CD4-positive, alpha-beta T cell treated with Interleukin-21 for 1 hour (primary cell): ENCODE measurements at regions not wholly inside any gene's neighbourhood (a gene's known extent, or its start where the extent isn't known, plus 50 kb on each side); places are given as distances from the start of the nearest gene placed in this dataset.

Experiments
- DNase-seq: peaks from one replicate; pipeline ENCODE4 v3.0.0-alpha.2; 2020

DNA sequence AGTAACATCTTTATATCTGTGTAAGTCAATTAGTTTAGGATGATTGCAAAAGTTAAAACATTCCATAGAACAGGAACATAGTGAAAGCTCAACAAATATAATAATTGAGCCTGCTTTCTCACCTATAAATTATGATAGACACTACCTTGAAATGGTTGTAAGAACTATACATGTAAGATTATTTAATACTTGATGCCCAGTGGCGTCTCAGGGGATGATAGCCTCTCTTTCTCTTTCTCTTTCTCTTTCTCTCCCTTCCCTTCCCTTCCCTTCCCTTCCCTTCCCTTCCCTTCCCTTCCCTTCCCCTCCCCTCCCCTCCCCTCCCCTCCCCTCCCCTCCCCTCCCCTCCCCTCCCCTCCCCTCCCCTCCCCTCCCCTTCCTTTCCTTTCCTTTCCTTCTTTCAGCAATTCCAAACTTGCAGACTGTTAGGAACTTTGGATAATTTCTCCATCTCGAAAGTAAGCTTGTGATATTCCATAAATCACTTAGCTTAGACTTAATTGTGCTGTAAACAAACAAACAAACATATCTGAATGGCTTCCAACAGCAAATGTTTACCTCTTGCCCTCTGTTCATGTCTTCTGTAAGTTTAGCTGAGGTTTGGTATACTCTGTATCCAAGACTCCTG lies 1102.7 kb downstream of the TSN start:
- DNase-seq, result no peak

DNA sequence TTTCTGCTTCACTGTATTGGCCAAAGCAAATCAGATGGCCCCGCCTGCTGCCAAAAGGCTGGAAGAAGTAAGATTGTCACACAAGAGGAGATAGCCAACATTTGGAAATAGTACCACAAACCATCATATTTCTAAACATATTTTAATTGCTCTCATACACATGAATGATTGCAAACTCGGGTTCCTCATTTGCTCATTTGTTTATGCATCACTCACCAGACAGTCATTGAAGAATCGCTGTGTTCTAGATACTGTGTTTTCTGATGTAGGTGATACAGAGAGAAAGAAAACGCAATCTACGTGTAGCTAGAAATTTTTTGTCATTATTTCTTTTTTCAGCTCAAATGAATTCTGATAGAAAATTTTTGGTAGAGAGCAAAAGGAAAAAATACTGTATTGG lies 1103.4 kb downstream of the TSN start:
- DNase-seq, result no peak

DNA sequence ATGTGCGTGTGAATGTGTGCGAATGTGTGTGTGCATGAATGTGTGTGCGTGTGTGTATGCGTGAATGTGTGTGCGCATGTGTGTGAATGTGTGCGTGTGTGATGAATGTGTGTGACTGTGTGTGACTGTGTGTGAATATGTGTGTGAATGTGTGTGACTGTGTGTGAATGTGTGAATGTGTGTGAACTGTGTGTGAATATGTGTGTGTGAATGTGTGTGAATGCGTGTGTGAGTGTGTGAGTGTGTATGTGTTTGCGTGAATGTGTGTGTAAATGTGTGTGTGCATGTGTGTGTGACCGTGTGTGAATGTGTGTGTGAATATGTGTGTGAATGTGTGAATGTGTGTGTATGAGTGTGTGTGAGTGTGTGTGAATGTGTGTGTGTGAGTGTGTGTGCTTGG lies 1103.8 kb downstream of the TSN start:
- no peak for DNase-seq

DNA sequence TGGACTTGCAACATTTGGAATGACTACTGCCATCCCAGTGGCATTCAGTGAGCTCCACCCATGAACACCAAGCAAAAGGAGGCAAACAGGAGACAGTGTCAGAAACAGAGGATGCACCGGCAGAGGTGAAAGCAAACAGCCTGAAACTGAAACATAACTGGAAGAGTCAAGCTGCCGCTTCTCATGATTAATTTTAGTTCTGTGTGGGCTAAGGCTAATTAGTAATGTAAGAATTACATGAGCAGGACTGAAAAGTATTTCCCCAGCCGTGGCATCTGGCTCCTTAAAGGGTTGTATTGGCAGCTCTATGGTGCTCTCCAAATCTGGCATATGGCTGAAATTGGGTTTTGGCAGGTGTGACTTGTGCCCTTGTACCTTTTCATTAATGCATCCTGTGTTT lies 1108.1 kb downstream of the TSN start:
- DNase-seq, result no peak

DNA sequence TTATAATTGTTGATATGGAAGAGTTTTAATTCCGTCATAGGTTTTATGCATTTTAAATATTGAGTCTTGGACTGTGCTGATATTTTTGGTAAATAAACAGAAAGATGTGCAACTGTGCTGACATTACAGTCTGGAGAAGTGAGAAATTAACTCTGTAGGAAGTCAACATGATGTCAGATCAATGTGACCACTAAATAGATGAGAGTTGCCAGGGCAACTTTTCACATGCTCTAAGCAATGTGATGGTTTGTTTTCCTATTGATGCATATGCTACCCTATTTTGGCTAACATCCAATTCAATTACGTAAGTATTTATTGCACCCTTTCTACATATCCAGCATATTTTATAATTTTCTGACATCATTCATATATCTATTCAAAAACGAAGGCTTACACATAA lies 1109.3 kb downstream of the TSN start:
- no peak for DNase-seq

DNA sequence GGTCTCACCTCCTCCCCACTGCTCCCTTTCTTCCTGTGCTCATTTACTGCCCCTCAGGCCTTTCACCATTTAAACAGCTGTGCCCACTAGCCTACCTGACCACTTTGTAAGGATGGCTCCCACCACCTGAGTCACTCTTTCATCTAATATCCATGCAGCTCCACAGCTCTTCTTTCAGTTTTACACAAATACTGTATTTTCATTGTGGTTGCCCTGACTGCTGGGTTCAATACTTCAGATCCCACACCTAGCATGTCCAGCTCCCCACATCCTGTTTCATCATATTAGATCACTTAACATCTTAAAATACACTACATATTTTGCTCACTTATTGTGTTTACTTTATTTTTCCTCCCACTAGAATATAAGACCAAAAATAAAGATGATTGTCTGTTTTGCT lies 1110.6 kb downstream of the TSN start:
- no peak for DNase-seq

DNA sequence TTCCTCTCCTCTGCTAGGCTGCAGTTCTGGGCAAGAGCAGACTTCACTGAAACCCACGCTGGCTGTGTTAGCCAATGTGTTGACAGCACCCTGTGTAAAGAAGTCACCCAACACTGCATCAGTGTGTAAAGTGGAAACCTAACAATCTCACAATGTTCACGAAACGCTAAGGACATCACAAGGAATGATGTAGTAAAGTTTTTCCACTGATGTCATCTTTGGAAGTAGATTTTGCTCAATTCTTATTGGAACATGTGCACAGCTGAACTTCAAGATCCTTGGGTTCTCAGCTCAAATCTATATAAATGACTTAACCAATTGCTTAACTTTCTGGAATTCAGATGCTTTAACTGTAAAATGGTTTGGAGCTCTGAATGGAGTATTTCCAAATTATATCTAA lies 1112.5 kb downstream of the TSN start:
- DNase-seq, result no peak

DNA sequence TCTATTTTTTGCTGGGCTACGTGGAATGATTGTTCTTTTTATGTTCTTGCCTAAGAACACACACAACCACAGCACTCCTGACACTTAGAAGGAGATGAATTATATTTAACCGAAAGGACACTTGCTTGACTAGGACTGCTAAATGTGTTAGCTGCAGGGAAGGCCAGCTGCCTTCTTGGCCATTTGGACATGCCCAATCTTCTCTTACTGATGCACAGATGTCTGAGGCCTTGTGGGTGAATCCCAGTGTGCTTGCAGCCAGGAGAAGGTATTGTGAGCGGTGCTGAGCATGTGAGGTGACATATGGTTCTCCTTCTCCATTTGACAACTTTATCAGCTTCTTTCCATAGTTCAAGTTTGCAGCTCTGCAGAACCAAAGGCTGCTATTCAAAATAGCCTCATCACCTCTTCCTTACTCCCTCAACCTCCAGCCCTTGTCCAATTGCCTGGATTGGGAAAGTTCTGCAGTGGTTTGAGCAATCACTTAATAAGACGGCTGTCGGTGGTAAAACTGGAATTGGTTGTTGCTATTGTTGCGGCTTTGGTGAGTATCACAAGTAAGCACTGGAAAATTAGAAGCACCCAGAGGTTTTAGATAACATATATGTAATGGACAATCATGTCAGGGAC lies 1113.3 kb downstream of the TSN start:
- no peak for DNase-seq

DNA sequence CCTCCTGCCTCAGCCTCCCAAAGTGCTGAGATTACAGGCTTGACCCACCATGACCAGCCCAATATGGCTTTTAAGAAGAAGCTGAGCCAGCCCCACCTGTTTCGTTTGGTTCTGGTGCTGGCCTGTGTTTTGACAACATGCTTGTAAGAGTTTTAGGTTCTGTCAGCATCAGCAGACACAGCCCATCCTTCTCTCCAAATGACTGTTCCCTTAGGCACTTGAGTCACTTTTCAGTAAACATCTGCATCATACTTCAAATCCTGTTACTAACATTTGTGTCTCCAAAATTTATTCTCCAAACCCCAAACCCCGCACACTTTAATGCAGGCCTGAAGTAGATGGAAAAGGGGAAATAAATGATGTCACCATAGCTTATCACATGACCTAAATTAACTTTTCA lies 1118.5 kb downstream of the TSN start:
- DNase-seq, result no peak

DNA sequence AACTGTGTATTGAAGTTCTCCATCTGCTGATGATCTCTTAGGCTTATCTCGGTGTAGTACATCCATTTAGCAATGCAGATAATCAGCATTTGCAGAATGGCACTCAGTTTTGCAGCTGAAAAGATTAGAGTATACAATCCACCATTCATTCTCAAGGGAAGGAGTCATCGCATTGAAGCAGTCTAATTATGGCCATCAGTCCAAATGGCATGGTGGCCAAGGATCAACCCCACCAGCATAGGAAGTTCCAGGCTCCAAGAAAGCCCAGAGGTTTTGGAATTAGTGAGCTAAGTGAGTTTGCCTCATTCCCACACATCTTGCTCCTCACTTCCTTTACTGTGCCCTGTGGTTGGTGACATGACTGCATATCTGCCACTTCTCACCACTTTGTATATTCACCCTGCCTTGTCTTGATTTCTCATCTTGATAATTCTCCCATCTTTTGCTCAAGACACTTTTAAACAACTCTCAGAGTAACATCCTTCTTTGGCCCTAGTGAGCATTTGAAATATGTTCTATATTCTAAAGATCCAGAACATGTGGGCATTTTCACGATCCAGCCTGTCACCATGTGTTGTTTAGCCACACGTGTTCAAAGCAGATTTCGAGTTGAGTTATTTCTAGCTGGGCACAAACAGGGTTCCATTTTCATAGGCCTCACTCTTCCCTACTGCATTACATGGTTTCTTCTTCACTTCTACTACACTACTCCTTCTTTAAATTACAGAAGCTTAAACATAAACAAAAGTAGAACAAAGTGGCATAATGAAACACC lies 1119.8 kb downstream of the TSN start:
- no peak for DNase-seq

DNA sequence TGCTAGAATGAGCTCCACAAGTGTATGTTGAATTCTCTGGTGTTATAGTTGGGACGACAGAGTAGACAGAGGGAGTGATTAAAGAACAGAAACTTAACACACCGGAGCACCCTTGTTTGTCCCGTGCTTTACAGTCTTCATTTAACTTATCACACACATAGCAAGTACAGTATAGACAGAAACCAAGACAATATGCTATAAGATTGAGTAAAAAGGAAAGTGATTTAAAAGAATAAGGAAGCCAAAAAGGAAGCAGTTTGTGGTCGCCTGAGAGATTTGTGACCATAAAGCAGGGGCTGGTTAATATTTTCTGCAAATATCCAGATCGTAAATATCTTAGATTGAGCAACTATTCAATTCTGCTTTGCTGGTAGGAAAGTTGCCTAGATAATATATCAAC lies 1128.4 kb downstream of the TSN start:
- DNase-seq, result no peak

DNA sequence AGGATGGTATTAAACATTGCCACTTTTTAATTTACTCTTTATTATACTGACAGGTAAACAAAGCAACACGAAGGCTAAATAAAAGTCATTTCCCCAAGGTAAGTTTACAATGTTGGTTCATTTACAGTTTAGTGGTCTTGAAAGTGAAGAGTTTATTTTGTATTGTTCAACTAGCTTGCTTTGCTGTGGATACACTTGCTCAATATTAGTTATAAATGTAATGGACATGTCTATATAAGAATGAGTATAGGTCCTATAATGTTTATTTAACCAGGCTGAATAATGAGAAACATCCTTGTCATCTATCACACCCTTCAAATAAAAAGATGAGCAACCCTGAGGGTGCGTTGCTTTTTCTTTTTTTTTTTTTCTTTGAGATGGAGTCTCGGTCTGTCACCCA lies 1129.4 kb downstream of the TSN start:
- DNase-seq, result no peak

DNA sequence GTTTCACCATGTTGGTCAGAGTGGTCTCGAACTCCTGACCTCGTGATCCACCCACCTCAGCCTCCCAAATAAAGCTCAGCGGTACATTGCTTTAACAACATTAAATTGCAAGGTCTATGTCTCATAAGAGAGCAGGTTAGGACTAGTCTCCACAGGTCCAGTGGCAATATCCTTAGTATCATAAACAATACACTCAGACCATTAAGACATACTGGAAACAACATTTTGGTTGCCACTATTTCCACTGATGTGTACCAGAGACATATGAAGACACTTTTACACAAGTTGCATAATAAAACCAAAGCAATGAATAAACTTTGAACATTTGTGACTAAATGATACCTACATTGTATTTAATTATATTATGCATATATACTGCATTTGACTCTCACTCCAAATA lies 1130.0 kb downstream of the TSN start:
- no peak for DNase-seq

DNA sequence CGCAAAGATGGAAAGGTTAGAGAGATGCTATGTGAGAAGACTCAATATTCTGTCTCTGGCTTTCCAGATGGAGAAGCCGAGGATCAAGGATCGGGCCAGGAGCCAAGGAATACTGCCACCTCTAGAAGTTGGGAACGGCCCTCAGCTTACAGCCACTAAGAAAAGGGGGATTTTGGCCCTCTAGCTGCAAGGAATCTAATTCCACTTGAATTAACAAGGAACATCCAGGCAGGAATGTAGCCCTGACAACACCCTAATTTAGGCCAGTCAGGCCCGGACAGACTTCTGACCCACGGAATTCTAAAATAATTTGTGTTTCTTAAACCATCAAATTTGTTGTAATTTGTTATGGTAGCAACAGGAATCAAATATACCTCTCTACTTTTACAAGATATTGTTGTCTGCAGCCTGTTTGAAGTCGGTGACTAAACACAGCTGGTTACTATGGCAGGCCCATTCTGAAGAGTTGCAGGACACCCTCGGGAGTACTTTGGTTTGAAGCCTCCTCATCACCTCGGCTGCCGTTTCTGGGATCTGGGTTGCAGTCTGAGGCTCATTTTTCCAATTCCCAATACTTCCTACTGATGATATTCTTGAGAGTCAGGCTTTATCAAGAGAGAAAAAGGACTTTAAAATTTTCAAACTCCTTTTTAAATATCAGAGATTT lies 1131.2 kb downstream of the TSN start:
- no peak for DNase-seq

DNA sequence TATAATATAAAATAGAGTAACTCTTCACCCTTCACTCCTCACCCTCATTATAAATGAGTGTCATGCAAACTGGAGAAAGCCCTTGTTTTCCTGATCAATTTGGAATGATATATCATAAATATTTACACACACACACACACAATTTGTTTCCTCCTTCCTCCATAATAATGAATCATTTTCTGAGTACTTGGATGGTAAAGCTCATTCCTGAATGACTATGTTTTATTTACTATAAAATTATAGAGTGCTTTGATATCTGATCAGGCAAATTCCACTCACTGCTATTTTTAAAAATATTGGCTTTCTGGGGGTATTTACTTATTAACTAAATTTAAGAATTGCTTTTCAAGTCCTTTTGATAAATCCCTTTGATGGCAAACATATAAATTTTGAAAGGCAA lies 1125.5 kb upstream of the CNTNAP5 start:
- DNase-seq, result no peak

DNA sequence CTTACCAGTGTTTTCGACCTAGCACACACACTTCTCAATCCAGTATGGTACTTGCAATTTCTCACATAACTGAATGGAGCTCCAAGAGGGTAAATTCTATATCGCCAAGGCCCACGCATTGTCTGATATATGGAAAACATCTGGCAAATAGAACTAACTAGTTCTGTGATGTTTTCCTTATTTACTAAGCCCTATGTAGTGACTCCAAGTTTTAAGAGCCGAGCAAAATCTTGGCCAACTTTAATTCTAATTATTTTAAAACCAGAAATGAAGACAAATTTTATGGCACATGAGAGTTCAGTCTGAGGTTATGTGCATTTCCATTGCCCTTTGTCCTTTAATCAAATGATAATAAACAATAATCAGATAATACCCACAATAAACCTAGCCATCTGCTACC lies 1119.7 kb upstream of the CNTNAP5 start:
- no peak for DNase-seq

DNA sequence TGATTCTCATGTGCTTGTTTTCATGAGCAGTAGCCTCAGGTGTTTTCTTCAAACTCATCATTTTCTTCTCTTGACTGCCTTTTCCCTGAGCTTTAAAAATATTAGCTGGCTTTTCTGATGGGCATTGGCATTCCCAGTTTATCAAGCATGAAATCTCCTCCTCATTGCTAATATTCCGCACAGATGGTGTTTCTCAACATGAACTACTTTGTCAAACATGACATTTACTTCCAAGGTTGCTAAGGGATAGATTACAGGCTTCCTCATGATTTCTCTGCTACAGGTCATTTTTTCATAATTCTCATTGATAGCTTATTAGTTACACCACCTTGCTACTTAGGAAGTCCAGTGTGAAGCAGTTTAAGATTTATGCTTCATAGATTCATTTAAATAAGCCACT lies 1116.9 kb upstream of the CNTNAP5 start:
- DNase-seq, result no peak

DNA sequence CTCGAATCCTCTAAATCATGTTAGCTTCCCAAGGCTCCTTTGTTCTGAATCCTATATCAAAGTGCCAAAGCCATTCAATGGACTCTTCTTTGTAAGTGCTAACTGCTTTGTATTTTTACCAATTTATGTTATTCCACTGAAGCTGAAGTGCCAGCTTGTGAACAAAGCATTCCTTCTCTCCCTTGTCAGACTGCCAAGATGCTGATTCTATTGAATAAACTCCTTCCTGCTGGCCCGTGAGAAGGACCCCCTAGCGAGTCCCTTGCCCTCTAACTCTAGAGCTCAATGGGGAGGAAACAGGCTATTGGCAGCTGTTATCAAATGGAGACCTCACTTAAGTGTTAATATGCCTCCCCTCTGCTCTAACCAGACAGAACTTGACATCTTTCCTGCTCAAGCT lies 1097.9 kb upstream of the CNTNAP5 start:
- no peak for DNase-seq

DNA sequence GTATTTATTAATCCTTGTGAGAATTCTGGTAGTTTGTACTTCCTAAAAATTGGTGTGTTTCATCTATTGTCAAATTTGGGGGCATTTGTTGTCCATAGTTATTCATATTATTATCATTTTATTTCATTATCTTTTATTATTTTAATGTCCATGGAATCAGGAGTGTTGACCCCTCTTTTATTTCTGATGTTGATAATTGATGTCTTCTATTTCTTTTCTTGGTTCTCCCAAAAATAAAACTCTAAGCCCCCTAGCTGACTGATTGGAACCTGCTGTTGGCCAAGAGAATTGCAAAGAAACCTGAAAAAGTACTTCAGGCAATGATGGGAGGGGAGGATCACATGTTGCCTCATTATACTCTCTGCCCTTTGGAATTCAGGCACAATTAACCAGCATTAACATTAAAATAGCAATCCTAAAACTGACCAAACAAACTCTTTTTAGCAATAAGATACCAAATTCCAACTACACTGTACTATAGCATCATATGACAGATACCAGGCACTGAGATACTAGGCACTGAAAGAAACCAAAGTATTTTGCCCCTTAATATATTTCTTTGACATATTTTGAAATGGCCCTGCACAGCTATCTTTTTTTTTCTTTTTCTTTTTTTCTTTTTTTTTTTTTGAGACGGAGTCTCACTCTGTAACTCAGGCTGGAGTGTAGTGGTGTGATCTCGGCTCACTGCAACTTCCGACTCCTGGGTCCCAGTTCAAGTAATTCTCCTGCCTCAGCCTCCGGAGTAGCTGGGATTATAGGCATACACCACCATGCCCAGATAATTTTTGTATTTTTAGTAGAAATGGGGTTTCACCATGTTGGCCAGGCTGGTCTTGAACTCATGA lies 1097.2 kb upstream of the CNTNAP5 start:
- no peak for DNase-seq

DNA sequence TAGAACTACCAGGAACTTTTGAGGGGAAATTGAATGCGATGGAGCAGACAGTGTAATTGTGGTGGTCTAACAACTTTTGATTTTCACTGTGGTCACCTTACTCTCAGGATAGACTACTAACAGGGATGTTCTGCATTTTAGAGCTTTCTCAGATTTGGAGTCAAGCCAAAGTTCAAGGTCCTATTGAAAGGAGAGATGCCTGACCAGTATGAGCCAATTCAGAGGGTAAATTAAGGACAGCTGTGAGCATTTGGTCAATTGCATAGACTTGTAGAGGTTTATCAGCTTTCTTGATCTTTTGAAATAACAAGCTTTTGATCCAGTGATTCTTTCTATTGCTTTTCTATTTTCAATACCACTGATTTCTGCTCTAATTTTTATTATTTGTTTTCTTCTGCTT lies 1095.7 kb upstream of the CNTNAP5 start:
- no peak for DNase-seq

DNA sequence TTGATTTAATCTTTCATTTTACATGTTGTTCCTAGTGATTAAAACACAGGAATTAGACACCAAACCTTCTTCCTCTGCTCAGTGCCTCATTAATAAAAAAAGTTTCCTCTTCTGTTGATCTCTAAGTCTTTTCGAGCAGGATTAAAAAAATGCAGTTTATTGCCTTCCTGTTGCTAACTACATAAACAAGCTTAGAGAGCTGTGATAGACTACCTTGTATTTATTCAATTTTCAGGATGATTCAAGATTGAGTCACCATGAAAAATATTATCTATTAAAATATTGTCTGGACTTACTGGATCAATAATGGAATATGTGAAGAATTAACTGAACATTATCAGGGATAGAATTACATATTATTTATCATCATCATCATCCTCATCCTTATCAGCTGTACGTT lies 1089.6 kb upstream of the CNTNAP5 start:
- DNase-seq, result no peak

DNA sequence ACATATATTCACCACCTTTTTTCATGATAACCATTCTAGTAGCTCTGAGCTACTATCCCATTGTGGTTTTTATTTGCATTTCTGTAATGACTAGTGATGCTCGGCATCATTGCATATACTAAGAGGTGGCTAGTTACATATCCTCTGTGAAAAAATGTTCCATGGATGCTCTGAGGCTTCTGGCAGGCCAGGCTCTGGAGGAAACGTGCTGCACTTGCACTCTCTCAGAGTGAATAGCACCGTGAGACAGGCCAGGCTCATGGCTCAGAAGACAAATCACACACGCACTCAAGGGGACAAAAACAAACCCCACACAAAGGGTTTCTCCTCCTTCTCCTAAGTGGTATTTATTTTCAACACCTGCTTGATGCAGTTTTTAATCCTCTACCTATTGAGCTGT lies 1085.3 kb upstream of the CNTNAP5 start:
- no peak for DNase-seq

DNA sequence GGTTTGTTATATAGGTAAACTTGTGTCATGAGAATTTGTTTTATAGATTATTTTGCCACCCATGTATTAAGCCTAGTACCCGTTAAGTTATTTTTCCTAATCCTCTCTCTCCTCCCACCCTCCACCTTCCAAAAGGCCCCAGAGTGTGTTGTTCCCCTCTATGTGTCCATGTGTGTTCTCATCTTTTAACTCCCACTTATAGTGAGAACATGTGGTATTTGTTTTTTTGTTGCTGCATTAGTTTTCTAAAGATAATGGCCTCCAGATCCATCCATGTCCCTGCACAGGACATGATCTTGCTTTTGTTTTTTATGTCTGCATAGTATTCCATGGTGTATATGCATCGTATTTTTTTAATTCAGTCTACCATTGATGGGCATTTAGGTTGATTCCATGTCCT lies 1075.6 kb upstream of the CNTNAP5 start:
- no peak for DNase-seq
